IMR-90 (cell line): ENCODE measurements at regions not wholly inside any gene's neighbourhood (a gene's known extent, or its start where the extent isn't known, plus 50 kb on each side); places are given as distances from the start of the nearest gene placed in this dataset.

ENCODE experiments used
- ATAC-seq: fragments of 200-7000 bp; cut with Tn5 transposase; 2 replicates; pipeline ENCODE4 v1.9.1; 2020; ENCODE audit warnings: low read depth, mild to moderate bottlenecking, moderate library complexity
- BruUV-seq: library from RNA; stranded (reverse); fragments of 400-500 nt; replicated peaks from 2 replicates; lab custom pipeline; 2021; lab: Mats Ljungman, UMichigan
- CTCF ChIA-PET: fragments of 300-600 bp; formaldehyde crosslinking; extraction: SDS; loops from one replicate; lab custom pipeline; 2021; ENCODE audit warnings: antibody characterized with exemption; lab: Yijun Ruan, JAX
- POLR2A ChIA-PET: fragments of 300-600 bp; sonication (Branson Sonifier 250); formaldehyde crosslinking; loops from one replicate; lab custom pipeline; 2022; ENCODE audit warnings: antibody characterized with exemption; ENCODE audit not compliant: unreplicated experiment; lab: Charles Lee
- DNase-seq: peaks from one replicate; pipeline ENCODE4 v3.0.0; 2013
- H2AFZ ChIP-seq: replicated peaks from 2 replicates; pipeline ENCODE3; 2013; ENCODE audit warnings: low read length, mild to moderate bottlenecking; ENCODE audit not compliant: poor library complexity
- H2AK5ac ChIP-seq: 2 replicates; pipeline ENCODE4 v1.6.1; 2013; ENCODE audit warnings: low read depth, low read length, inconsistent platforms
- H2AK9ac ChIP-seq: replicated peaks from 2 replicates; pipeline ENCODE3; 2013; ENCODE audit warnings: mild to moderate bottlenecking, low read depth, low read length, moderate library complexity; ENCODE audit not compliant: poor library complexity
- H2BK120ac ChIP-seq: 2 replicates; pipeline ENCODE4 v1.6.1; 2013; ENCODE audit warnings: low read depth, low read length, inconsistent platforms
- H2BK15ac ChIP-seq: 3 replicates; pipeline ENCODE4 v1.6.1; 2013; ENCODE audit warnings: low read depth, low read length, inconsistent platforms
- H2BK20ac ChIP-seq: 2 replicates; pipeline ENCODE4 v1.6.1; 2013; ENCODE audit warnings: low read depth, mild to moderate bottlenecking, inconsistent platforms, low read length, moderate library complexity
- H2BK5ac ChIP-seq: 2 replicates; pipeline ENCODE4 v1.6.1; 2013; ENCODE audit warnings: mild to moderate bottlenecking, low read depth, low read length, inconsistent platforms; ENCODE audit not compliant: poor library complexity, severe bottlenecking
- H3K14ac ChIP-seq: replicated peaks from 2 replicates; pipeline ENCODE4 v1.6.1; 2013; ENCODE audit warnings: low read depth, low read length, inconsistent platforms
- H3K18ac ChIP-seq: 2 replicates; pipeline ENCODE4 v1.6.1; 2013; ENCODE audit warnings: low read depth, low read length, control low read depth
- H3K23ac ChIP-seq: 2 replicates; pipeline ENCODE4 v1.6.1; 2013; ENCODE audit warnings: low read depth, low read length, inconsistent platforms
- H3K27ac ChIP-seq: 2 replicates; pipeline ENCODE4 v1.5.1; 2013; ENCODE audit warnings: mild to moderate bottlenecking, control low read depth, low read length; ENCODE audit not compliant: insufficient read depth
- H3K27me3 ChIP-seq: 2 replicates; pipeline ENCODE4 v1.6.1; 2013; ENCODE audit warnings: low read length; ENCODE audit not compliant: control insufficient read depth, insufficient read depth
- H3K36me3 ChIP-seq: 2 replicates; pipeline ENCODE4 v1.6.1; 2013; ENCODE audit warnings: low read length, mixed read lengths; ENCODE audit not compliant: control insufficient read depth, insufficient read depth
- H3K4ac ChIP-seq: 2 replicates; pipeline ENCODE4 v1.6.1; 2013; ENCODE audit warnings: low read depth, low read length, inconsistent platforms
- H3K4me1 ChIP-seq: 2 replicates; pipeline ENCODE4 v1.6.1; 2013; ENCODE audit warnings: low read length, mixed read lengths; ENCODE audit not compliant: control insufficient read depth, insufficient read depth
- H3K4me2 ChIP-seq: 2 replicates; pipeline ENCODE4 v1.6.1; 2013; ENCODE audit warnings: low read depth, mild to moderate bottlenecking, control low read depth, low read length, moderate library complexity
- H3K4me3 ChIP-seq: 2 replicates; pipeline ENCODE4 v1.5.1; 2013; ENCODE audit warnings: low read depth, mild to moderate bottlenecking, control low read depth, low read length, moderate library complexity; ENCODE audit not compliant: insufficient read depth
- H3K56ac ChIP-seq: 2 replicates; pipeline ENCODE4 v1.6.1; 2013; ENCODE audit warnings: low read length, inconsistent platforms; ENCODE audit not compliant: insufficient read depth; ENCODE audit errors: extremely low read depth
- H3K79me1 ChIP-seq, 2 experiments: 2 replicates each; pipeline ENCODE4 v1.6.1; 2013; ENCODE audit warnings: low read length in 2 of 2, inconsistent platforms in 1 of 2, low read depth in 1 of 2
- H3K9ac ChIP-seq: 2 replicates; pipeline ENCODE4 v1.6.1; 2013; ENCODE audit warnings: low read depth, low read length, control low read depth
- H3K9me1 ChIP-seq: 2 replicates; pipeline ENCODE4 v1.6.1; 2013; ENCODE audit warnings: low read length, inconsistent platforms; ENCODE audit not compliant: insufficient read depth
- H3K9me3 ChIP-seq: 2 replicates; pipeline ENCODE4 v1.6.1; 2013; ENCODE audit warnings: low read length; ENCODE audit not compliant: control insufficient read depth, insufficient read depth
- H4K20me1 ChIP-seq: 2 replicates; pipeline ENCODE4 v1.6.1; 2013; ENCODE audit warnings: low read length, inconsistent platforms; ENCODE audit not compliant: insufficient read depth
- H4K5ac ChIP-seq: 2 replicates; pipeline ENCODE4 v1.6.1; 2013; ENCODE audit warnings: mild to moderate bottlenecking, low read depth, low read length, control low read depth
- H4K8ac ChIP-seq, 2 experiments: 2 replicates each; pipeline ENCODE4 v1.6.1; 2013; ENCODE audit warnings: low read depth in 2 of 2, low read length in 2 of 2, control low read depth in 1 of 2, inconsistent platforms in 1 of 2
- H4K91ac ChIP-seq: 2 replicates; pipeline ENCODE4 v1.6.1; 2013; ENCODE audit warnings: low read depth, low read length, inconsistent platforms; ENCODE audit not compliant: insufficient read depth
- BHLHE40 ChIP-seq: fragments of 150-350 bp; IDR thresholded peaks from 2 replicates; pipeline ENCODE4 v1.6.1; 2016; ENCODE audit warnings: mild to moderate bottlenecking, low read depth, low read length
- CEBPB ChIP-seq: IDR thresholded peaks from 2 replicates; pipeline ENCODE4 v1.6.1; 2012; ENCODE audit warnings: low read depth, low read length, improper control_type of control experiment
- CHD1 ChIP-seq: IDR thresholded peaks from 2 replicates; pipeline ENCODE4 v1.6.1; 2012; ENCODE audit warnings: low read depth, low read length, improper control_type of control experiment
- CTCF ChIP-seq: conservative IDR thresholded peaks from 2 replicates; pipeline ENCODE4 v1.5.1; 2012; ENCODE audit warnings: mild to moderate bottlenecking, low read depth, low read length, improper control_type of control experiment
- MAFK ChIP-seq: IDR thresholded peaks from 2 replicates; pipeline ENCODE4 v1.6.1; 2012; ENCODE audit warnings: low read depth, low read length, improper control_type of control experiment
- MXI1 ChIP-seq: IDR thresholded peaks from 2 replicates; pipeline ENCODE4 v1.6.1; 2012; ENCODE audit warnings: low read depth, mild to moderate bottlenecking, low read length, moderate library complexity, borderline replicate concordance
- NFE2L2 ChIP-seq: fragments of 150-350 bp; IDR thresholded peaks from 2 replicates; pipeline ENCODE4 v1.6.1; 2016; ENCODE audit warnings: low read depth, mild to moderate bottlenecking, low read length
- RCOR1 ChIP-seq: IDR thresholded peaks from 2 replicates; pipeline ENCODE4 v1.6.1; 2012; ENCODE audit warnings: mild to moderate bottlenecking, low read length, improper control_type of control experiment; ENCODE audit not compliant: insufficient replicate concordance
- RFX5 ChIP-seq: IDR thresholded peaks from 2 replicates; pipeline ENCODE4 v1.8.0; 2012; ENCODE audit warnings: low read depth, mild to moderate bottlenecking, low read length, moderate library complexity
- WGBS, 2 experiments: methylation state at CpG; one replicate each; pipeline versions ENCODE4 v1.1.5 to v1.1.7; 2013; ENCODE audit warnings: missing lambda C conversion rate in 2 of 2; ENCODE audit not compliant: insufficient read length in 1 of 2; ENCODE audit errors: extremely low coverage in 2 of 2; 5-methylcytosine and 5-hydroxymethylcytosine counted together
- dilution Hi-C: fragments of 300-500 bp; cut with HindIII; formaldehyde crosslinking; loops from one replicate; pipeline ENCODE4 v1.14.3; 2018; ENCODE audit warnings: low sequenced_read_pairs; ENCODE audit not compliant: unreplicated experiment
- in situ Hi-C: fragments of 300-500 bp; cut with MboI; formaldehyde crosslinking; loops from 3 replicates; pipeline ENCODE4 v1.14.3; 2019; ENCODE audit warnings: low sequenced_read_pairs, inconsistent platforms, mixed read lengths
- intact Hi-C: fragments of 100-400 bp; cut with micrococcal nuclease; formaldehyde crosslinking; loops from 2 replicates; pipeline ENCODE4 v1.10.0; 2022
- TF ChIP-seq, protein P1 (sequence below): fragments of 150-350 bp; IDR thresholded peaks from 2 replicates; pipeline ENCODE4 v1.6.1; 2016; ENCODE audit warnings: low read depth, mild to moderate bottlenecking, low read length, moderate library complexity, borderline replicate concordance

DNA sequence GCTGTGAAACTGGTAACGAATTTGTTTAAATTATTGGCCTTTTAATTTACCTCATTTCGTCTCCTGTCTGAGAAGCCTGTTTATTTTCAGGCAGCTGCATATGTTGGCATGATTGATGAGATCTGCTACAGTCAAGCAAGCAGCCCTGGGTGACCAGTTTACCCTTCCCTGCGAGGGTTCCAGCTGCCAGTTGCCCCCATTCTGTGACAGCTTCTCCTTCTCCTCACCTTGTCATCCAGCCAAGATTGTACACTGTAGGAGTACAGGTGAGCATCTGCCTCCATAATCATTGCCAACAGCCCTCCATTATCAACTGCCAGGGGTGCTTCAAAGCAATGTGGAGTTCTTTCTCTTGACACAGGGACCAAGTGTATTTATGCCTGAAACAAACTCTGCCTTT, 1979.9 kb upstream of the PRR20A start:
- Histone ChIP-seq H3K4me2 (no peak overlapping the region), H2BK120ac (no peak overlapping the region), H2BK5ac (no peak overlapping the region), H3K79me1 (no peaks in the 10 kb centered on the region), H4K8ac (no peak overlapping the region), H3K27ac (no peak overlapping the region), H3K4me3 (no peak overlapping the region), H2AK9ac (no peak overlapping the region), H3K27me3 (no peaks in the 10 kb centered on the region), H4K20me1 (no peaks in the 10 kb centered on the region), H2AFZ (no peak overlapping the region), H2AK5ac (no peak overlapping the region), H3K14ac (no peak overlapping the region), H3K9me1 (no peaks in the 10 kb centered on the region), H3K56ac (no peak overlapping the region), H4K5ac (no peak overlapping the region), H3K4me1 (no peaks in the 10 kb centered on the region), H3K36me3 (no peaks in the 10 kb centered on the region), H2BK20ac (no peak overlapping the region), H3K23ac (no peak overlapping the region), H3K9ac (no peak overlapping the region), H4K91ac (no peak overlapping the region), H3K4ac (no peak overlapping the region), H3K9me3 (peaks cover 25% of the 10 kb centered on the region), H3K18ac (no peak overlapping the region), H2BK15ac (no peak overlapping the region)
- ChIA-PET POLR2A (no interaction called here), CTCF (no interaction called here)
- ATAC-seq (no peak), DNase-seq (no peak)
- BruUV-seq = no TSS peak
- intact Hi-C loops = no loop called here
- WGBS, 2 experiments = no CpG with 5 or more reads among the region's 3 CpGs
- in situ Hi-C loops = no loop called here
- dilution Hi-C loops = no loop called here
- no peak for TF ChIP-seq RFX5
- TF ChIP-seq CEBPB = no peak
- no peak for TF ChIP-seq RCOR1
- no peak for TF ChIP-seq BHLHE40
- TF ChIP-seq CHD1 = no peak
- TF ChIP-seq MAFK = no peak
- no peak for TF ChIP-seq MXI1
- TF ChIP-seq, protein P1, sequence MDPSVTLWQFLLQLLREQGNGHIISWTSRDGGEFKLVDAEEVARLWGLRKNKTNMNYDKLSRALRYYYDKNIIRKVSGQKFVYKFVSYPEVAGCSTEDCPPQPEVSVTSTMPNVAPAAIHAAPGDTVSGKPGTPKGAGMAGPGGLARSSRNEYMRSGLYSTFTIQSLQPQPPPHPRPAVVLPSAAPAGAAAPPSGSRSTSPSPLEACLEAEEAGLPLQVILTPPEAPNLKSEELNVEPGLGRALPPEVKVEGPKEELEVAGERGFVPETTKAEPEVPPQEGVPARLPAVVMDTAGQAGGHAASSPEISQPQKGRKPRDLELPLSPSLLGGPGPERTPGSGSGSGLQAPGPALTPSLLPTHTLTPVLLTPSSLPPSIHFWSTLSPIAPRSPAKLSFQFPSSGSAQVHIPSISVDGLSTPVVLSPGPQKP = no peak
- no peak for TF ChIP-seq NFE2L2
- no peak for TF ChIP-seq CTCF
